Skin epidermis (tissue), 12 donors: ENCODE measurements at regions not wholly inside any gene's neighbourhood (a gene's known extent, or its start where the extent isn't known, plus 50 kb on each side); places are given as distances from the start of the nearest gene placed in this dataset.

Experiments
- H3K27ac ChIP-seq, 21 experiments: fragments of 200-600 bp; sonication (generic) in 11 of 21; one replicate each; pipeline ENCODE4 v1.5.0; 2020; ENCODE audit warnings: mild to moderate bottlenecking in 3 of 21, inconsistent platforms in 2 of 21, moderate library complexity in 2 of 21
- H3K4me3 ChIP-seq, 7 experiments: fragments of 200-600 bp; sonication (generic) in 2 of 7; one replicate each; pipeline ENCODE4 v1.5.0; 2020; ENCODE audit warnings: inconsistent platforms in 2 of 7, mild to moderate bottlenecking in 2 of 7, moderate library complexity in 1 of 7

DNA sequence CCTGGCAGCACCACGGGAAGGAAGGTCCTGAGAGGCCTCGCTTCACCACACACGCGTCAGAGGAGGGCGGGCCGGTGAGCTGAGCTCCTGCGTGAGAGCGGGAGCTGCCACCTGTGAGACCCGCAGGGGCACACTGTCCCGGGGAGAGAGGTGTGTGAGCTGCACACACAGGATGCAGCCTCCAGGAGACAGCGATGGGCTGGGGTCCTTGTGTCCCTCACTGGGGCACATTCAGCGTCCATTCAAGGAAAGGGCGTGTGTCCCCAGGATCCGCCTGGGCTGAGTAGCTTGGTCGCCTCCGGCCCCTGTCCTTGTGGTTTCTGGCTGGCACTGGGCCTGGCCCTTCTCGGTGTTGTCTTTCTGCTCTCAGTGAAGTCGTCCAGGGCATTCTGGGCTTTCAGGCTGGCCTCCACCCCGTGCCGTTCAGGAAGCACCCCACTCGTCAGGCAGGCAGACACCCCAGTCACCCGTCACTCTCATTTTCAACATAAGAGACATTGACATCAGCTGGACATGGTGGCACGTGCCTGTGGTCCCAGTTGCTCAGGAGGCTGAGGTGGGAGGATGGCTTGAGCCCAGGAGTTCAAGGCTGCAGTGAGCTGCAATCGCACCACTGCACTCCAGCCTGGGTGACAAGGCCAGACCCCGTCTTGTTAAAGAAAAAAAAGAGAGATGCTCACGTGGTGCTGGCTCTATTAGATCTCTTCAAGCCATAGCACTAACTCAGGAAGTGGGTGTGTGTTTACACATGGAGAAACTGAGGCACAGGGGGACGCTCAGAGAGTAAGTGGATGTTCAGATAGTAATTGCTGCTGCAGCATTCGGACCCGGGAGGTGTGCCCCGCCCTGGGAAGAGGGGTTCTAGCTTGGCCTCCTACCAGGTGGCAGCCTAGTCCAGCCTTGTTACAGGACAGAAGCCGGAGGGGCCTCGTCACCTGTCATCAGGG, 1081.6 kb downstream of the BRD1 start:
- H3K27ac ChIP-seq: no peak overlapping the region

GRCh38 chr22:48744967-48745841, 1082.5 kb downstream of the BRD1 start:
- Histone ChIP-seq H3K27ac (no peak overlapping the region), H3K4me3 (no peak overlapping the region)

More for the DNA sequence above, 1081.6 kb downstream of the BRD1 start:
- H3K4me3 ChIP-seq: no peak overlapping the region

- Histone ChIP-seq H3K27ac (no peak overlapping the region), H3K4me3 (no peak overlapping the region)
Measured at GRCh38 chr22:48744283-48744641, 1083.4 kb downstream of the BRD1 start.

GRCh38 chr22:48743601-48744282, 1083.9 kb downstream of the BRD1 start:
- Histone ChIP-seq H3K27ac (no peak overlapping the region), H3K4me3 (no peak overlapping the region)

GRCh38 chr22:48742556-48743343, 1084.9 kb downstream of the BRD1 start:
- H3K27ac ChIP-seq: no peak overlapping the region
- no peak overlapping the region for H3K4me3 ChIP-seq

DNA sequence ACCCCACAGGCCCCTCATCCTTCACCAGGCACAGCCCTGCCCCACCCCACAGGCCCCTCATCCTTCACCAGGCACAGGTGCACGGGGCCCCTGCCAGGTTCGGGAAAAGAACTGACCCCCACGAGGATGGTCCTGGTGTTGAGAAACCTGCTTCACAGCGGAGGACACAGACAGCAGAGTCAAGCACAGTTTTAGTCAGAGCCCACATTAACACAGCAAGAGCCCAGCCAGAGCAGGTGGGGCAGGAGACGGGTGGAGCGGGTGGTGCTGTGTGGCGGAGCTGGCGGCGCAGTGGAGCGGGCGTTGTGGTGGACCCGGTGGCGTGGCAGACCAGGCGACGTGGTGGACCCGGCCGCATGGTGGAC, 1085.5 kb downstream of the BRD1 start:
- Histone ChIP-seq H3K27ac (no peak overlapping the region), H3K4me3 (no peak overlapping the region)

GRCh38 chr22:48741540-48741939, 1086.1 kb downstream of the BRD1 start:
- Histone ChIP-seq H3K27ac (no peak overlapping the region), H3K4me3 (no peak overlapping the region)

GRCh38 chr22:48740731-48741405, 1086.8 kb downstream of the BRD1 start:
- H3K27ac ChIP-seq: no peak overlapping the region
- no peak overlapping the region for H3K4me3 ChIP-seq

DNA sequence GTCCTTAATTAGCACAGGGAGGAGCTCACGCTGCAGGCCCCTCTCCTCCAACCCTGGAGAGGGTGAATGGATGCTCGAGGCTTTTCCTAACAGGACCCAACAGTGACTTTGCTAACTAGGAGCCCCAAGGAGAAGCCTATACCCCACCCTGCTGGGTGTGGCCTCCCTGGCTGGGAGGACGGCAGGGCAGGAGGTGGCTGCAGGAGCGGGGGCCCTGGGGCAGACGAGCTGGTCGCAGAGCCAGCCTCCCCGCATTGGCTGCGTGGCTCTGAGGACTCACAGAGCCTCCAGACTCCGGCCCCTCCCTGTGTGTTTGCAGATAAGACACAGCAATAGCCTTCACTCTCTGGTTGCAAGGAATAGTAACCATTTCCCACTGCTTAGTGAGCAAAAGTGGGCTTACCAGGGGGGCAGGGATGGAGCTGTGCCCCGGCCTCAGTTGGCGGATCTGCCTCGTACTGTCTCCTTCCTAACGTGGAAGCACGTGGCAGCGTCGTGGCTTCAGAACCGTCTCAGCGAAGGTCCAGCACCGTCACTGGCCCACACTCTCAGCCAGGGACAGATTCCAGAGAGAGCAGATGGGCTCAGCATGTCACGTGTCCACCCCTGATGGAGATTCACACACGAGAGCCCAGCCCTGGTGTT, 1087.5 kb downstream of the BRD1 start:
- no peak overlapping the region for H3K4me3 ChIP-seq
- H3K27ac ChIP-seq: no peak overlapping the region

DNA sequence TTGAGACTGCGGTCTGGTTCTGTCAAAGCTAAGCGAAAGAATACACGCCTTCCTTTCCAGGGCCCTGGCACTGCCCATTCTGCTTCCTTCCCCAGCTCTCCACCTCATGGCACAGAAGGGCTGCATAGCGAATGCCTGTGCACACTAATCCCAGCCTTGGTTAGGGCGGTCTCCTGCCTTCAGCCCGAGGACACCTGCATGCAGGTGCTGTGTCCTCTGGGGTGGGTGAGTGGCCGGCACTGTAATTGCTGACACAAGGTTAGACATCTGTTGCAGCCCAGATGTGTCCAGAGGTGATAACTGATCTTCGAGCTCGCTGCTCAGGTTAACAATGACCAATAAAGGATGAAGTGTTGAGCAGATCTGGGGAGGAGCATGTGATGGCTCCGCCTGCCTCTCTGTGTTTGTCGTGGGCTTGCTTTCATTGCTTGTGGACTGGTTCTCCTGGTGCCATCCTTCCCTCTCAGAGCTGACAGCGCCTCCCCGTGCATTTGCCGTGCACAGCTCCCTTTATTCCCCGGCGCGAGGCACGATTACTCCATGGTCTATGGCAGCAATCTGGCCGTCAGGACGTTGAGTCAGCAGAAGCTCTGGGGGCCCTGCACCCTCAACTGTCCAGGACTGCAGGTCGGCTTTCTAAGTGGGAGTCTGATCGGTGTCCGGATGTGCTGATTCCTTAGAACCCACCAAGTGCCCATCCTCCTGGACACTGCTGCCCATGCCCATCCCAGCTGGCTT, 1088.2 kb downstream of the BRD1 start:
- Histone ChIP-seq H3K4me3 (no peak overlapping the region), H3K27ac (no peak overlapping the region)

- Histone ChIP-seq H3K4me3 (no peak overlapping the region), H3K27ac (no peak overlapping the region)
Measured at GRCh38 chr22:48738204-48738980, 1089.3 kb downstream of the BRD1 start.

DNA sequence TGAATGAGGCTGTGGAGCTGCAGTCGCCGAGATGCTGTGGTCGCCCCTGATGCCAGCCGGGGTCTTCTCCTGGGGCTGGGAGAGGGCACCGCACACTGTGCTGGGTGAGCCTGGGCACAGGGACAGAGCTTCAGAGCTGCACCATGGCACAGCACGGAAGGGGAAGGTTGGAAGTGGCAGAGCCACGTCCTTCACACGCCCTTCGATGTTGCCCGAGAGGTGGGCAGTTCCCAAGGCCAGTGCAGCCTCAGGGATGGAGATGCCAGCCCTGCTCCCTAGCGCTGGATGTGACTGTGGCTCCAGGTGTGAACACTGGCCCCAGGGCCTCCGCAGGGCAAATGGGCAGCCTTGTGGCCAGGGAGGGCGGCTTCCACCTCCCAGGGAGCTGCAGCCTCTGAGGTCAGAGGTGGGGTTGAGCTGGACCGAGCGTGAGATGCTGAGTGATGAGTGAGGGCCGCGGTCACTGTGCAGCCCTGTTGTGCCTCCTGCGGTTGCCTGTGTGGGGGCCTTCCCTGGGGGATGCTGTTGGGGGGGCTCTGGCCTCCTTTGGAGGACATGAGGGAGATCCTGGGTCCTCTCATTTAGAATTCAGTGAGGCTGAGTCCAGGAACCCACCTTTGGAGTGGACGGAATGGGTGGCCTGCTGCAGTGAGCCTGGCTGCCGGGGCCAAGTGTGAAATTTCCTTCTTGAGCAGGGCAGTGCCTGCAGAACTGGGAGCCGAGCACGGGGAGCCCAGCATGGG, 1090.0 kb downstream of the BRD1 start:
- Histone ChIP-seq H3K27ac (no peak overlapping the region), H3K4me3 (no peak overlapping the region)

GRCh38 chr22:48736593-48737460, 1090.8 kb downstream of the BRD1 start:
- no peak overlapping the region for H3K4me3 ChIP-seq

DNA sequence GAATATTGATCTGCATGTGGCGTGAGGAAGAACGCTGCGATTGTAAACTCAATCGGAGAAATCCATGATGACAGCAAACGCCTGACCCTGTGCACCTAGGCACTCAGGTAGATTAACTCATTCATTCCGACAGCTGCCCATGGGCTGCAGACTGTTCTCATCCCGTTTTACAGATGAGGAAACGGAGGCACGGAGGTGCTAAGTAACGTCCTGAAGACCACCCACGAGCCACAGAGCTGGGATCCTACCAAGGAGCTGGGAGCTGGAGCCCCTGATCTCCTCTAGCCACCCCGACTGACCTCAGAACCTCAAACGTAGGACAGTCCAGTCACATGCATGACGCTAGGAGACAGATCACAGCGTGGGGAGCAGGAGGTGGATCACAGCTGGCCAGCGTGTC, 1092.7 kb downstream of the BRD1 start:
- Histone ChIP-seq H3K27ac (no peak overlapping the region), H3K4me3 (no peak overlapping the region)

More at GRCh38 chr22:48736593-48737460, 1090.8 kb downstream of the BRD1 start:
- H3K27ac ChIP-seq: no peak overlapping the region

DNA sequence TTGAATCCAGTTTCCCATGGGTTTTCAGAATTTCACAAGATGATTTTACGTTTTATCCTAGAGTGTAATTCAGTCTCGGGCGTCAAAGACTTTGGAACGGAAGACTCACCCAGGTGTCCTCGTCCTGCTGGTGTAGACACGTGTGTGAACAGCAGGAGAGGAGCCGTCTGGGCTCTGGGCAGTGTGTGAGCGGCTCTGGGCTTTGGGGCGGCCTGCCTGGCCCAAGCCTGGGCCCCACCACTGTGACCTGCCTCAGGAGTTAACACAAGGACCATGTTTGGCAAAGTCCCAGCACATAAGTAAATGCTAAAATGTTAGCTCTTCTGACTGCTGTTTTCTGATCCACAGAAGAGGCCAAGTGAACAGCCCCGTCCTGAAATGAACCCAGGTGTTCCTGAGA, 1093.3 kb downstream of the BRD1 start:
- Histone ChIP-seq H3K4me3 (no peak overlapping the region), H3K27ac (no peak overlapping the region)
